ENCODE measurements at regions not wholly inside any gene's neighbourhood (a gene's known extent, or its start where the extent isn't known, plus 50 kb on each side); places are given as distances from the start of the nearest gene placed in this dataset.

DNA sequence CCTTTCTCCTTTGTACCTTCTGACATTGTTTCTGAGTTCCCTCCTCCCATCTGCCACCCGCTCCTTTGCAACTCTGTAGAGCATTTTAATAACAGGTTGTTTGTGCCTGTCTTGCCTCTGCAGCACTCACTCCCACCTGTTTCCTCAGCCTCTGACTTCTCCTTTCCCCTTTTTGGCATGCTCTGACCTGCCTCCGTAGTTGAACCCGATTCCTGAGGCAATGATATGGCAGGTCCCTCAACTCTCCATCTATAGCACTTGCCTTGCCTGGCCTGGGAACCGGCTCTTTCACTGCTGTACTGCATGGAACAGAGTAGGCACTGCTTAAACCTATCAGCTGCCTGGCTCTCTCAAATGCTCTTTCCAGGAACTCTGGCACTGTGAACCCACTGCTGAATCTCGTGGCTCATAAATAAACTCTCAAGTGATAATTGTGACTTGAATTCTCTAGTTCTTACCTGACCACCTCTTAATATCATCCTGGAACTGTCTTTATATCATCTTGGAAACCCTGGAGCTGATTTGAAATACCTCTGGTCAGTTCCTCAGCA is 50.3 kb downstream of the UTRN start:
- DNase-seq = no peak

DNA sequence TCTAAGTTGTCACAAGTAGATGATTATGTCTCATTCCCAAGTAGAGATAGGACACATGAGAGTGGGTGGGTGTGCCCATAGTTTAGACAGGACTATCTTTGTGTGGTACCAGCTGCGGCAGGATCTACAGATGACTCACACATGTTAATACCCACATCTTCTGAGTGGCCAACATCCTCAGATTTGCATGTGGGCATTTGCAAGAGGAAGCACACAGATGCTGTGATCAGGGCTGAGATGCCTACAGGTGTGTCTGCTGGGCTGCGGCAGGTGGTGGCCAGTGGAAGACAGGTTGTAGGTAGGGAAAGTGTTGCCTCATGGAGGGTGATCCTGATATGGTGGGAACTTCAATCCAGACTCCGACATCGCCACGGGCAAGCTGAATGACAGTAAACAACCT is 50.8 kb downstream of the UTRN start:
- no peak for DNase-seq

DNA sequence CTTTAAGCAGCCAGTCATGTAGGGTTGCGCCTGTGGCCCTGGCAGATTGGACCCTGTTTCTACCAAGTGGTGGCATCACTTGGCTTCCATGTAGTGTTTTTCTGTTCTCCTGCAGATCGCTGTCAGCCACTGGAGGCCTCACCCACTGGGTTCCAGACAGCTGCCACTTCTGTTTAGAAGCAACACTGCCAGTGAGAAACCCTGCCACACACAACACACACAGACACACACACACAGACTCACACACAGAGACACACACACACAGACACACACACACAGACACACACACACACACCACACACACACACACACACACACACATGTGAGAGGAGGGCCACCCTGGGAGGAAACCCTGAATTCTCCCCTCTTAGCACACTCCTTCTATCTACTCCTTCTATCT is 51.8 kb downstream of the UTRN start:
- DNase-seq = no peak

- DNase-seq = no peak
Measured at GRCh38 chr6:144338474-144338873, 53.3 kb downstream of the UTRN start.

GRCh38 chr6:144338951-144339700 is 54.0 kb downstream of the UTRN start:
- no peak for DNase-seq

GRCh38 chr6:144339859-144340452 is 54.8 kb downstream of the UTRN start:
- no peak for DNase-seq

DNA sequence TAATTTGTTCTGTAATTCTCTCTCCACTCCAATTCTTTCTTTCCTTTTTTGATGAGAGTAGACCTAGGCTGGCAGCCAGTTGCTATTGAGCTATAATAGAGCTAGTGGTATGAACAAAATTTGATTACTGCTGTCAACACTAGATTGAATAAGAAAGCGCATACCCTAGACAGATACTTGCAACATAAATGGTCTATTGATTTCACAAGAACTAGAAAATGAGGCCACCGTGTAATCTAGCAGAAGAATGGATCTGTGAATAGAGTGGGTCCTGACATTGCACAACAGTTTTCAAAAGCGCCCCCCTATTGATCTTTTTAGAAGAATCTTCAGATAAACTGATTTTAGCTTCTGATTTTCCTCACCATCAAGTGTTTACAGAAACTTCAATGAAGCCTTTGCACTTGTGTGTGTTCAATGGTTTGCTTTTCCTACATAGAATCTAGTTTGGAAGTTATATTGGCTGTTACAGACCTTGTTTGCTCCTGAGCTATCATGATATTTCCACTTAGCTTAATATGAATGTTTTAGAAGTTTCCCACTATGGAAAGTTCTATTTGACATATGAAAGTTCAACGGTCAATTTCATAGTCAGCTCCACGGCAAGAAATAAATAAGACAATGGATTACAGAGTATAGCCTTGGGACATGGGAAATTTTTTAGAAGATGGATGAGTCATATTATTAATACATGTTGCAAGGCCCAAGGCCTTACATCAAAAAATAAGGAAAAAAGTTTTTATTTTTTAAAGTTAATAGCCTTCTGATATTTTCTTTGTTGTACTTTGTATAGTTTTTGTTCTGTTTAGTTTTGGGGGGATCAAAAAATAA is 55.6 kb downstream of the UTRN start:
- no peak for DNase-seq

DNA sequence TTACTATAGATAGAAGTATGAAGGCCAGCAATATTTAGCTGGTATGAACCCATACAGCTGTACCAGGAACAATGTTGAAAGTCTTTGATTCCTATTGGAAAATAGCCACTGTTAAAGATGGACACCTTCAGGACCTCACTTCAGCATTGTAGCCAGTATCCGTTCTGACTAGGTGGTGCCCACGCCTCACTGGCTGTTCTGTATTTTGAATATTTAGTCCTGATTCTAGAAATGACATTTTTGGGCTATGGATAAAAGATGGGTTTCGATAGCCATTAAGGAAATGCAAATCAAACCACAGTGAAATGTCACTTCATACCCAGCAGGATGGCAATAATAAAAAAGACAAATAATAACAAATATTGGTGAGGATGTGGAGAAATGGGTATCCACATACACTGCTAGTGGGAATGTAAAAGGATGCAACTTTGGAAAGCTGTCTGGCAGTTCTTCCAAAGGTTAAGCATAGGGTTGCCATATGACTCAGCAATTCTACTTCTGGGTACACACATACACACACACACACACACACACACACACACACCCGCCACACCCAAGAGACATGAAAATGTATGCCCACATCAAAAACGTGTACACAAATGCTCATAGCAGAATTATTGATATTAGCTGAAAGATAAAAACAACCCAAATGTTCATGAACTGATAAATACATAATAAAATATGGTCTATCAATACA is 56.8 kb downstream of the UTRN start:
- no peak for DNase-seq

- no peak for DNase-seq
Measured at GRCh38 chr6:144343701-144344428, 58.7 kb downstream of the UTRN start.

GRCh38 chr6:144344646-144345045 is 59.5 kb downstream of the UTRN start:
- no peak for DNase-seq

GRCh38 chr6:144345451-144345850 is 60.3 kb downstream of the UTRN start:
- DNase-seq = no peak

DNA sequence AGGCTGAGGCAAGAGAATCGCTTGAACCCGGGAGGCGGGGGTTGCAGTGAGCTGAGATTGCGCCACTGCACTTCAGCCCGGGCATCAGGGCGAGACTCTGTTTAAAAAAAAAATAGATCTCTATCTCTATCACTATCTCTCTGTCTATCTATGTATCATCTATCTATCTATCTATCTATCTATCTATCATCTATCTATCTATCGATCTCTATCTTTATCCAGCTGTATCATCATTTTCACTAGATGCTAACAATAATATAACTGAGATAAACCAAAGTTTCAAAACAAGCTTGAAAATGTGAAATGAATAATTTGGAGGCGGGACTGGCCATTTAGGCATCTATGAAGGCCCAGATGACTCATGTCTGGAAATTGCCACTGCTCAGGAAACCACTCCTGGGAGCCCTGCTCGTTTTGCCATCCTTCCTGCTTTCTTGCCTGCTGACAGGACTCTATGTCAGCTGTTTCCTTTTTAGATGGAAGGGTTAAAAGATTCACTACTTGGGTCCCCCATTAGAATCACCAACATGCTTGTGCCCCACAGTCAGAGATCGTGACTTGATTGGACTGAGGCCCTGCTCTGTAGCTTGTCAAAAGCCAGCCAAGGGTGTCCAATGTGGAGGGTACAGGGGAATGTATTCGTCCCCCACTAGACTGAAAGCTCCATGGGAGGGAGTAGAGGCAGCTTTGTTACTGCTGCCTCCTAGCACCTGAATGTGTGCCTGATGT is 61.7 kb downstream of the UTRN start:
- no peak for DNase-seq

DNA sequence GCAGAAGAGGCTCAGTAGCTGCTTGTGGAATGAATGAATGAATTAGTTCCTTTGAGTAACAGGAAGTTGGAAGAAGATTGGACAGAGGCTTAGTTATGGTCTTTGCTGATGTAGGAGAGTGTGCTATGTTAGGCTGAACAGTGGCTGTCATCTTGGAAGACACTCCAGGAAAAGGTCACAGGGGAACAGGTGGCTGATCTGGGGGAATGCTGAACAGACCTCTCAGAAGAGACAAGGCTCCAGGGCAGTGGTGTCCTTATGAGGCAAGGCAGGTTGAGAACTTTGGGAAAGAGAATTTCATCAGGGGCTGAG is 62.3 kb downstream of the UTRN start:
- no peak for DNase-seq

- no peak for DNase-seq
Measured at GRCh38 chr6:144347933-144348332, 62.8 kb downstream of the UTRN start.

GRCh38 chr6:144349690-144350527 is 64.8 kb downstream of the UTRN start:
- no peak for DNase-seq

- DNase-seq = no peak
Measured at GRCh38 chr6:144350528-144350880, 65.4 kb downstream of the UTRN start.

DNA sequence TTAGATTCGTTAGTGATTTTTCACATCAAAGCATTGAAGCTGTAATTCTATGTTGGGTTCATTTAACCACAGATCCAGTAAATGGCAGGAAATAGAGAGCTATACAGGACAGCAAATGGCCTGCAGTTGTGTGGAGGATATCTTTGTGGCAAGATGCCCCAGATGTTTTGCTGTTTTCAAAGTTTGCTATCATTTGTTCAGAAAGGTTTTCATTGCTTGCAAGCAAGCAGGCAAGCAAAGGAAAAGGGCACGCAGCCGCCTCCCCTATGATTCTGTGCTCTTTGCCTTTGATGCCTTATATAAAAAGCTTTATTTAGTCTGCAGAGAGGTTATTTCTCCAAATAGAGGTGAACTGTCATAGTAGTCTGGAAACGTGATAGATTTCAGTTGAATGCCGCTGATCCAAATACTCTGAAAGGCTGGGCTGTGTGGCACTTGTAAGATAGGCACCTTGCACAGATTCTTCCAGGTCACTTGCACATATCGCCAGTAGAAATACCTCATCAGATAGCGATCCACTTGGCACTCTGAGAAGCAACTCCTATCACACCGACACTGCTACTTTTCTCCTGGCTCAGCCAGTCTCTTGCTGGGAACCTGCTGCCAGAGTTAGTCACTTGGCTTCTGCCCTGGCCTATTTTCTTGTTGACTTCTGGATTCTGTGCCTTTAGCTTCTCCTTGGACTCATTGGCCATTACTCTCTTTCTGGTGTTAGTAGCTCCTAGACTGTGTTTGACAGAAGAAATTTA is 66.4 kb downstream of the UTRN start:
- DNase-seq = no peak

DNA sequence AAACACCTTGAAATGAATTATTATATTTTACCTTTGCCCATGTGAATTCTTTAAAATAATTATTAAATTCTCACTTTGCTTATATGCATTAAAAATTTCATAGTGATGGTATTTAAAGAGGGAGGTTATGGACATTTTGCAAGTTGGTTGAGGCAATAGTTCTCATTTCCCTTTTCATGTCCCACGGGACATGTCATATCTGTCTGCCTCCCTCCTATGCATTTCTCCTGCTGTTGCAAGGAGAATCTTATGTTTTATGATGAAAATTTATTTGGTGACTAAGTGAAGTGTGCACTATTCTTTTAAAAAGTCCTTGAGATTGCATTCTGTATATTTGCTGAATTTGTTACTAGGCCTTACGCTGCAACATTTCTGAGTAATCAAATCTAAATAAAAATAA is 67.2 kb downstream of the UTRN start:
- DNase-seq = no peak

- DNase-seq = no peak
Measured at GRCh38 chr6:144353871-144354314, 68.8 kb downstream of the UTRN start.

DNA sequence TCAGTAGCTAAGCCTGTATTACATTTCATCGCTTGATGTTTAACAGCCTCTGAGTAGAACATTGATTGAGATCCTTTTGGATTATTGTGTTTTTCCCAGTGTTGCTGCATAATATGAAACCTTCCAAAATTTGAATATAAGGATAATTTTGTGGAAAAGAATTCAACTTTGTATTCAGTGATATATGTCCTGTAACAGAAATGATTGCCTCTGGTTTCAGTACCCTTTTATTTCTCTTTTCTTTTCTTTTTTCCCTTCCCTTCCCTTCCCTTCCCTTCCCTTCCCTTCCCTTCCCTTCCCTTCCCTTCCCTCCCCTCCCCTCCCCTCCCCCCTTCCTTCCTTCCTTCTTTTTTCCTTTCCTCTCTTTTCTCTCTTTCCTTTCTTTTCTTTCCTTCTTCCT is 74.6 kb downstream of the UTRN start:
- DNase-seq = no peak

Measured in NCI-H1092 (cell line).